ENCODE measurements at regions not wholly inside any gene's neighbourhood (a gene's known extent, or its start where the extent isn't known, plus 50 kb on each side); places are given as distances from the start of the nearest gene placed in this dataset.

- Histone ChIP-seq H2AK5ac (ENCODE audit: low read depth, low read length) (no peak overlapping the region), H2BK15ac (ENCODE audit: low read length) (no peak overlapping the region), H3K9ac (ENCODE audit: low read depth, low read length, poor library complexity) (no peak overlapping the region), H3K79me1 (ENCODE audit: low read depth, low read length) (no peaks in the 10 kb centered on the region), H3K4me1 (ENCODE audit: control insufficient read depth in 2 of 2, insufficient read depth in 1 of 2, low read depth in 1 of 2, low read length in 2 of 2) (no peaks in the 10 kb centered on the region), H3K9me3 (replicated peaks in 1 of 2; ENCODE audit: control insufficient read depth in 2 of 2, insufficient read depth in 1 of 2, low read depth in 1 of 2, low read length in 2 of 2) (no peaks in the 10 kb centered on the region), H3K27me3 (ENCODE audit: control insufficient read depth in 3 of 3, insufficient read depth in 3 of 3, low read depth in 1 of 3, low read length in 3 of 3) (no peaks in the 10 kb centered on the region), H3K36me3 (replicated peaks in 1 of 2; ENCODE audit: control insufficient read depth in 2 of 2, insufficient read depth in 2 of 2, low read length in 2 of 2) (no peaks in the 10 kb centered on the region), H3K14ac (ENCODE audit: low read length) (no peak overlapping the region), H2AFZ (ENCODE audit: low read length) (no peak overlapping the region), H3K4ac (ENCODE audit: low read length) (no peak overlapping the region), H2BK5ac (ENCODE audit: low read length) (no peak overlapping the region), H3K23ac (ENCODE audit: low read depth, low read length, poor library complexity) (no peak overlapping the region), H4K91ac (ENCODE audit: low read depth, low read length, poor library complexity) (no peak overlapping the region), H3K4me2 (ENCODE audit: insufficient read depth, low read length, poor library complexity, severe bottlenecking) (no peak overlapping the region), H2BK120ac (ENCODE audit: low read depth, low read length) (no peak overlapping the region), H2BK12ac (ENCODE audit: low read length) (no peak overlapping the region), H3K4me3 (ENCODE audit: low read length in 2 of 2) (no peak overlapping the region), H4K8ac (ENCODE audit: low read depth, low read length) (no peak overlapping the region), H3K27ac (replicated peaks; ENCODE audit: low read length) (no peak overlapping the region), H3K18ac (ENCODE audit: low read length) (no peak overlapping the region)
- no CpG with 5 or more reads among the region's 1 CpG for WGBS, 2 donors (ENCODE audit: extremely low coverage in 2 of 2, insufficient read length in 2 of 2, insufficient replicate concordance in 1 of 2)
- no peak for DNase-seq (ENCODE audit: low spot score)
Observed at GRCh38 chr2:198448789-198449188, 644.4 kb downstream of the PLCL1 start.

- H2BK12ac ChIP-seq (ENCODE audit: low read length), result no peak overlapping the region
- H3K14ac ChIP-seq (ENCODE audit: low read length), result no peak overlapping the region
- H2BK15ac ChIP-seq (ENCODE audit: low read length), result no peak overlapping the region
- no peak overlapping the region for H4K91ac ChIP-seq (ENCODE audit: low read depth, low read length, poor library complexity)
- no peak overlapping the region for H3K4me3 ChIP-seq (ENCODE audit: low read length in 2 of 2)
- no peak overlapping the region for H3K4me2 ChIP-seq (ENCODE audit: insufficient read depth, low read length, poor library complexity, severe bottlenecking)
- H3K9ac ChIP-seq (ENCODE audit: low read depth, low read length, poor library complexity), result no peak overlapping the region
- H2AFZ ChIP-seq (ENCODE audit: low read length), result no peak overlapping the region
- H3K23ac ChIP-seq (ENCODE audit: low read depth, low read length, poor library complexity), result no peak overlapping the region
- no peaks in the 10 kb centered on the region for H3K79me1 ChIP-seq (ENCODE audit: low read depth, low read length)
- no peaks in the 10 kb centered on the region for H3K27me3 ChIP-seq (ENCODE audit: control insufficient read depth in 3 of 3, insufficient read depth in 3 of 3, low read depth in 1 of 3, low read length in 3 of 3)
- H2BK120ac ChIP-seq (ENCODE audit: low read depth, low read length), result no peak overlapping the region
- no peak overlapping the region for H3K27ac ChIP-seq (replicated peaks; ENCODE audit: low read length)
- H4K8ac ChIP-seq (ENCODE audit: low read depth, low read length), result no peak overlapping the region
- H3K36me3 ChIP-seq (replicated peaks in 1 of 2; ENCODE audit: control insufficient read depth in 2 of 2, insufficient read depth in 2 of 2, low read length in 2 of 2), result no peaks in the 10 kb centered on the region
- no peak overlapping the region for H3K18ac ChIP-seq (ENCODE audit: low read length)
- H3K9me3 ChIP-seq (replicated peaks in 1 of 2; ENCODE audit: control insufficient read depth in 2 of 2, insufficient read depth in 1 of 2, low read depth in 1 of 2, low read length in 2 of 2), result no peaks in the 10 kb centered on the region
- H3K4ac ChIP-seq (ENCODE audit: low read length), result no peak overlapping the region
- DNase-seq (ENCODE audit: low spot score), result no peak
- no CpG with 5 or more reads among the region's 2 CpGs for WGBS, 2 donors (ENCODE audit: extremely low coverage in 2 of 2, insufficient read length in 2 of 2, insufficient replicate concordance in 1 of 2)
- H2AK5ac ChIP-seq (ENCODE audit: low read depth, low read length), result no peak overlapping the region
- H3K4me1 ChIP-seq (ENCODE audit: control insufficient read depth in 2 of 2, insufficient read depth in 1 of 2, low read depth in 1 of 2, low read length in 2 of 2), result no peaks in the 10 kb centered on the region
- no peak overlapping the region for H2BK5ac ChIP-seq (ENCODE audit: low read length)
Observed at GRCh38 chr2:198444800-198445287, 640.5 kb downstream of the PLCL1 start.

- Histone ChIP-seq H2AK5ac (ENCODE audit: low read depth, low read length) (no peak overlapping the region), H4K91ac (ENCODE audit: low read depth, low read length, poor library complexity) (no peak overlapping the region), H2BK120ac (ENCODE audit: low read depth, low read length) (no peak overlapping the region), H3K27me3 (ENCODE audit: control insufficient read depth in 3 of 3, insufficient read depth in 3 of 3, low read depth in 1 of 3, low read length in 3 of 3) (no peaks in the 10 kb centered on the region), H4K8ac (ENCODE audit: low read depth, low read length) (no peak overlapping the region), H2BK12ac (ENCODE audit: low read length) (no peak overlapping the region), H3K9me3 (replicated peaks in 1 of 2; ENCODE audit: control insufficient read depth in 2 of 2, insufficient read depth in 1 of 2, low read depth in 1 of 2, low read length in 2 of 2) (no peaks in the 10 kb centered on the region), H3K4me1 (ENCODE audit: control insufficient read depth in 2 of 2, insufficient read depth in 1 of 2, low read depth in 1 of 2, low read length in 2 of 2) (no peaks in the 10 kb centered on the region), H3K23ac (ENCODE audit: low read depth, low read length, poor library complexity) (no peak overlapping the region), H3K14ac (ENCODE audit: low read length) (no peak overlapping the region), H3K4ac (ENCODE audit: low read length) (no peak overlapping the region), H3K18ac (ENCODE audit: low read length) (no peak overlapping the region), H2BK15ac (ENCODE audit: low read length) (no peak overlapping the region), H3K27ac (replicated peaks; ENCODE audit: low read length) (no peak overlapping the region), H3K79me1 (ENCODE audit: low read depth, low read length) (no peaks in the 10 kb centered on the region), H2BK5ac (ENCODE audit: low read length) (no peak overlapping the region), H3K4me2 (ENCODE audit: insufficient read depth, low read length, poor library complexity, severe bottlenecking) (no peak overlapping the region), H3K9ac (ENCODE audit: low read depth, low read length, poor library complexity) (no peak overlapping the region), H3K4me3 (ENCODE audit: low read length in 2 of 2) (no peak overlapping the region), H3K36me3 (replicated peaks in 1 of 2; ENCODE audit: control insufficient read depth in 2 of 2, insufficient read depth in 2 of 2, low read length in 2 of 2) (no peaks in the 10 kb centered on the region), H2AFZ (ENCODE audit: low read length) (no peak overlapping the region)
- DNase-seq (ENCODE audit: low spot score), result no peak
Observed at GRCh38 chr2:198441901-198442300, 637.5 kb downstream of the PLCL1 start.

DNA sequence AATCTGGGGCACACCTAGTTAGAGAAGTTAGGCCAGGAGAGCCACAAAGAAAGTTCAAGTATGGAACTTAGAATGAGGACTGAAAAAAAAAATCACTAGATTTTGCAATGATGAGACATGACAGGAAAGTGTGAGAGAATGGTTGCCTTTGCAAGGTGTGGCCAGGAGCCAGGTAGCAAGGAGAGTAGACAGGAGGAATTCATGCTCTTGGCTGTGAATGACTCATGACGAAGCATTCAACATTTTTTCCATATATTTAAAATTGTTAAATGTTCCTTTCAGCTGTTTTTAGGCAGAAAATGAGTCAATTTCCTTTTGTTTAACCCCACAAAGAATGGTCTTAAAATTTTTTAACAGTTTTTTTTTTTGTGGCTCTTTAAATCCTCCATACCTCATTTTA lies 636.9 kb downstream of the PLCL1 start:
- no CpG with 5 or more reads among the region's 1 CpG for WGBS, 2 donors (ENCODE audit: extremely low coverage in 2 of 2, insufficient read length in 2 of 2, insufficient replicate concordance in 1 of 2)
- no peak overlapping the region for H3K27ac ChIP-seq (replicated peaks; ENCODE audit: low read length)
- DNase-seq (ENCODE audit: low spot score), result no peak

More for the DNA sequence above, 636.9 kb downstream of the PLCL1 start:
- Histone ChIP-seq H3K27me3 (ENCODE audit: control insufficient read depth in 3 of 3, insufficient read depth in 3 of 3, low read depth in 1 of 3, low read length in 3 of 3) (no peaks in the 10 kb centered on the region), H2BK120ac (ENCODE audit: low read depth, low read length) (no peak overlapping the region), H2BK5ac (ENCODE audit: low read length) (no peak overlapping the region), H3K9ac (ENCODE audit: low read depth, low read length, poor library complexity) (no peak overlapping the region), H3K4me1 (ENCODE audit: control insufficient read depth in 2 of 2, insufficient read depth in 1 of 2, low read depth in 1 of 2, low read length in 2 of 2) (no peaks in the 10 kb centered on the region), H4K91ac (ENCODE audit: low read depth, low read length, poor library complexity) (no peak overlapping the region), H2BK12ac (ENCODE audit: low read length) (no peak overlapping the region), H3K4me2 (ENCODE audit: insufficient read depth, low read length, poor library complexity, severe bottlenecking) (no peak overlapping the region), H4K8ac (ENCODE audit: low read depth, low read length) (no peak overlapping the region), H3K9me3 (replicated peaks in 1 of 2; ENCODE audit: control insufficient read depth in 2 of 2, insufficient read depth in 1 of 2, low read depth in 1 of 2, low read length in 2 of 2) (no peaks in the 10 kb centered on the region), H3K23ac (ENCODE audit: low read depth, low read length, poor library complexity) (no peak overlapping the region), H2AK5ac (ENCODE audit: low read depth, low read length) (no peak overlapping the region), H2BK15ac (ENCODE audit: low read length) (no peak overlapping the region), H3K36me3 (replicated peaks in 1 of 2; ENCODE audit: control insufficient read depth in 2 of 2, insufficient read depth in 2 of 2, low read length in 2 of 2) (no peaks in the 10 kb centered on the region), H3K14ac (ENCODE audit: low read length) (no peak overlapping the region), H3K18ac (ENCODE audit: low read length) (no peak overlapping the region), H3K4ac (ENCODE audit: low read length) (no peak overlapping the region), H3K4me3 (ENCODE audit: low read length in 2 of 2) (no peak overlapping the region), H3K79me1 (ENCODE audit: low read depth, low read length) (no peaks in the 10 kb centered on the region), H2AFZ (ENCODE audit: low read length) (no peak overlapping the region)
